ENCODE measurements at regions not wholly inside any gene's neighbourhood (a gene's known extent, or its start where the extent isn't known, plus 50 kb on each side); places are given as distances from the start of the nearest gene placed in this dataset.

DNA sequence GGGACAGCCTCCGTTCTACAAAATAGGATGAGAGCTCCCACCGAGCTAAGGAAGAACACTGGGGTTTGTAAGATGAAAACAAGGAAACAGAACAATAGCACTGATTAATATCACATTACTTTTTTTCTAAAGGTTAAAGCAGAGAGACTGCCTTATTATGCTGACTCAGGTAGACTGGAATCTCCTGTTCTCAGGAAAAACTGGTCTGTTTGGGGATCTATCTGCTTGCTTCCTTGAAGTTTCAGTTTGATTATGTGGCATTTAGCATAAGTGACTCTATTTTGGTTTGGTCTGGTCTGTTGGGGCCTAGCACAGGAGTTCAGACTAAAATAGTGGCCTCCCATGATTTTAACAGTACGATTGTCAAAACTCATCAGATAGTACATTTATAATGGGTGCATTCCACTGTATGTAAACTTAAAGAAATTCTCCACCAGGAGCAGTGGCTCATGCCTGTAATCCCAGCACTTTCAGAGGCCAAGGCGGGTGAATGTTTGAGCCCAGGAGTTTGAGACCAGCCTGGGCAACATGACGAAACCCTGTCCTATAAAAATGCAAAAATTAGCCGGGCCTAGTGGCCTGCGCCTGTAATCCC, 64.1 kb upstream of the NDUFV2 start:
- intact Hi-C loops (cut with DNase I), result no loop called here

DNA sequence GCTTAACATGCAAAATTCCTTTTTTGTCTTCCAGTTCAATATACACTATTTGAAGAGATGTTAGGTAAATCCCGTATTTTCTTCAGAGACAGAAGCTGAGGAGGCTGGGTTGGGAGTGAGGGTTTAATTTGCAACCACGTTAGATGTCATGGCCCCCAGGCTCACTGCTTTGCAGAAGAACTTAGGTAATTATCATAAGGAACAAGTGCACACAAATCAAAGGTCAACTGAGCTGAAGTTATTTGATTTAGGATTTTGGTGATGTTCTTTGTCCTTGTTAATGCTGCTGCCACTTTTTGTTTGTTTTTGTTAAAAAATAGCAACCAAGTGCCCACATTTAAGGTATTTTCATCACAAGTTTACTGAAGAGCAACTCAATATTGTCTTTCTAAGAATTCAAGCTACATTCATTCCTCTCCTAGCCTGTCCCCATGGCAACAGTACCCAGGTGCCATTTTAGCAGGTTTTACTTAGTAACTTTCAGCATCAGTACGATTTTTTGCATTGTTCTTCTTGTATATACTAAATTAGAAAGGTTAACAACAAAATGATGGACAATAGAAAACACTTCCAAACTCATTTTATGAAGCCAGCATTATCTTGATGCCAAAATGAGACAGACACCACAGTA, 62.9 kb upstream of the NDUFV2 start:
- intact Hi-C loops (cut with DNase I), result no loop called here
- 81 to 91% methylated on average over 3 of the region's 3 CpGs for WGBS, 2 donors

More for the DNA sequence above, 64.1 kb upstream of the NDUFV2 start:
- no peaks in the 10 kb centered on the region for H3K36me3 ChIP-seq
- 88 to 89% methylated on average over 7 of the region's 7 CpGs for WGBS, 2 donors
- H3K9me3 ChIP-seq, result no peaks in the 10 kb centered on the region
- no peak overlapping the region for H3K27ac ChIP-seq
- H3K4me1 ChIP-seq, result no peaks in the 10 kb centered on the region
- H3K27me3 ChIP-seq, result no peaks in the 10 kb centered on the region
- H3K4me3 ChIP-seq (replicated peaks in 1 of 3), result no peak overlapping the region
- TF ChIP-seq POLR2A (IDR thresholded peaks at IDR 0.05), result no peak
- no peak for TF ChIP-seq CTCF (IDR thresholded peaks at IDR 0.05)
- DNase-seq, result no peak

DNA sequence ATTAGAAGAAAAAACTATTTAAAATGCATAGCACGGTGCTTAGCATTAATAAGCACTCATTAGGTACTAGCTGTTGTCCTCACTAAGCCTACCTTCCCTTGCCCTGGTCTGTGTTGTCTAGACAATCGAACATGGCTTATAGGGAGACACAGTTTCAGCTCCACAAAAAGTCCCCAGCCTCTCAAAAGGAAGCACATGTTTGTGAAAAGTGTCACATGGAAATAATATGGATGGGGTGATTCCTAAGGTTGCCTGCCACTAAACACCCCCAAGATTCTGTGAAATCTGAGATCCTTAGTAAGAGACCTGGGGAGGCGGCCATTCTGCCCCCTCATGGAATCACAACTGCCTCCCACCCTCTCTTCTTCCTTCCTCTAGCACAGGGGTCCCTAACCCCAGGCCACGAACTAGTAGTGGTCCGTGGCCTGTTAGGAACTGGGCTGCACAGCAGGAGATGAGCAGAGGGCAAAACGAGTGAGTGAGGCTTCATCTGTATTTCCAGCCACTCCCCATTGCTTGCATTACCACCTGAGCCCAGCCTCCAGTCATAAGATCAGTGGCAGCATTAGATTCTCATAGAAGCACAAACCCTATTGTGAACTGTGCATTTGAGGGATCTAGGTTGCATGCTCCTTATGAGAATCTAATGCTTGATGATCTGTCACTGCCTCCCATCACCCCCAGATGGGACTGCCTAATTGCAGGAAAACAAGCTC, 59.6 kb upstream of the NDUFV2 start:
- no peak overlapping the region for H3K27ac ChIP-seq
- DNase-seq, result no peak
- H3K27me3 ChIP-seq, result no peaks in the 10 kb centered on the region
- no peaks in the 10 kb centered on the region for H3K4me1 ChIP-seq
- 82 to 91% methylated on average over 6 of the region's 6 CpGs for WGBS, 2 donors
- H3K4me3 ChIP-seq (replicated peaks in 1 of 3), result no peak overlapping the region
- no peaks in the 10 kb centered on the region for H3K36me3 ChIP-seq
- no peak for TF ChIP-seq POLR2A (IDR thresholded peaks at IDR 0.05)
- no peak for TF ChIP-seq CTCF (IDR thresholded peaks at IDR 0.05)
- H3K9me3 ChIP-seq, result no peaks in the 10 kb centered on the region
- intact Hi-C loops (cut with DNase I), result no loop called here

More for the DNA sequence above, 62.9 kb upstream of the NDUFV2 start:
- no peak for TF ChIP-seq CTCF (IDR thresholded peaks at IDR 0.05)
- no peak for TF ChIP-seq POLR2A (IDR thresholded peaks at IDR 0.05)
- Histone ChIP-seq H3K36me3 (no peaks in the 10 kb centered on the region), H3K4me1 (no peaks in the 10 kb centered on the region), H3K27ac (no peak overlapping the region), H3K4me3 (replicated peaks in 1 of 3) (no peak overlapping the region), H3K9me3 (no peaks in the 10 kb centered on the region), H3K27me3 (no peaks in the 10 kb centered on the region)
- no peak for DNase-seq

- WGBS, 2 donors, result 94 to 100% methylated on average over 1 of the region's 1 CpG
- DNase-seq, result no peak
- H3K36me3 ChIP-seq, result no peaks in the 10 kb centered on the region
- TF ChIP-seq POLR2A (IDR thresholded peaks at IDR 0.05), result no peak
- no peak for TF ChIP-seq CTCF (IDR thresholded peaks at IDR 0.05)
- H3K4me1 ChIP-seq, result no peaks in the 10 kb centered on the region
- no peaks in the 10 kb centered on the region for H3K27me3 ChIP-seq
- H3K27ac ChIP-seq, result no peak overlapping the region
- intact Hi-C loops (cut with DNase I), result no loop called here
- H3K9me3 ChIP-seq, result no peaks in the 10 kb centered on the region
- H3K4me3 ChIP-seq (replicated peaks in 1 of 3), result no peak overlapping the region
These were observed 58.9 kb upstream of the NDUFV2 start for GRCh38 chr18:9043581-9043980.

- 82 to 87% methylated on average over 7 of the region's 7 CpGs for WGBS, 2 donors
- intact Hi-C loops (cut with DNase I), result no loop called here
These were observed 54.8 kb upstream of the NDUFV2 start for GRCh38 chr18:9047715-9048114.

More at GRCh38 chr18:9047715-9048114, 54.8 kb upstream of the NDUFV2 start:
- no peaks in the 10 kb centered on the region for H3K36me3 ChIP-seq
- no peaks in the 10 kb centered on the region for H3K27me3 ChIP-seq
- no peak overlapping the region for H3K27ac ChIP-seq
- TF ChIP-seq POLR2A (IDR thresholded peaks at IDR 0.05) (no peak), CTCF (IDR thresholded peaks at IDR 0.05) (no peak)
- H3K4me3 ChIP-seq (replicated peaks in 1 of 3), result no peak overlapping the region
- H3K4me1 ChIP-seq, result no peaks in the 10 kb centered on the region
- no peak for DNase-seq
- no peaks in the 10 kb centered on the region for H3K9me3 ChIP-seq

All from thyroid gland (tissue), 4 donors.